ENCODE measurements at regions not wholly inside any gene's neighbourhood (a gene's known extent, or its start where the extent isn't known, plus 50 kb on each side); places are given as distances from the start of the nearest gene placed in this dataset.
"Not testable (repeated sequence)": the region's sequence is repeated elsewhere in the genome, so short reads cannot be mapped to it uniquely, and the experiment has no call there.

DNA sequence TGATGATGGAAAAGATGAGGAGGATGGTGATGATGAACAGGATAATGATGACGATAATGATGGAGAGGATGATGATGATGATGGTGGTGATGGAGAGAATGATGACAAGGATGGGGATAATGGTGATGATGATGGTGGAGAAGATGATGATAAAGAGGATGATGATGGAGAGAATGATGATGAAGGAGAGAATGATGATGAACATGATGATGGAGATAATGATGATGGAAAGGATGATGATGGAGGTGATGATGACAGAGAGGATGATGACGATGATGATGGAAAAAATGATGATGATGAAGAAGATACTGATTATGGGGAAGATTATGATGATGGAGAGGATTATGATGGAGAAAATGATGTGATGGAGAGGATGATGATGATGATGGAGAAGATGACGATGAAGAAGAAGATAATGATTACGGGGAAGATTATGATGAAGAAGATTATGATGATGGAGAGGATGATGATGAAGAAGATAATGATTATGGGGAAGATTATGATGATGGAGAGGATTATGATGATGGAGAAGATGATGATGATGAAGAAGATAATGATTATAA, 204.1 kb downstream of the MATN1 start:
- Histone ChIP-seq H3K27ac (no peak overlapping the region), H3K36me3 (replicated peaks) (no peaks in the 10 kb centered on the region), H3K27me3 (replicated peaks) (no peaks in the 10 kb centered on the region), H3K4me3 (ENCODE audit: low read depth, low read length) (no peak overlapping the region)
- in situ Hi-C loops (cut with HindIII; ENCODE audit: low pct_ligation_motif_present, low sequenced_read_pairs): no loop called here
- DNase-seq: no peak
- TF ChIP-seq, protein P1, sequence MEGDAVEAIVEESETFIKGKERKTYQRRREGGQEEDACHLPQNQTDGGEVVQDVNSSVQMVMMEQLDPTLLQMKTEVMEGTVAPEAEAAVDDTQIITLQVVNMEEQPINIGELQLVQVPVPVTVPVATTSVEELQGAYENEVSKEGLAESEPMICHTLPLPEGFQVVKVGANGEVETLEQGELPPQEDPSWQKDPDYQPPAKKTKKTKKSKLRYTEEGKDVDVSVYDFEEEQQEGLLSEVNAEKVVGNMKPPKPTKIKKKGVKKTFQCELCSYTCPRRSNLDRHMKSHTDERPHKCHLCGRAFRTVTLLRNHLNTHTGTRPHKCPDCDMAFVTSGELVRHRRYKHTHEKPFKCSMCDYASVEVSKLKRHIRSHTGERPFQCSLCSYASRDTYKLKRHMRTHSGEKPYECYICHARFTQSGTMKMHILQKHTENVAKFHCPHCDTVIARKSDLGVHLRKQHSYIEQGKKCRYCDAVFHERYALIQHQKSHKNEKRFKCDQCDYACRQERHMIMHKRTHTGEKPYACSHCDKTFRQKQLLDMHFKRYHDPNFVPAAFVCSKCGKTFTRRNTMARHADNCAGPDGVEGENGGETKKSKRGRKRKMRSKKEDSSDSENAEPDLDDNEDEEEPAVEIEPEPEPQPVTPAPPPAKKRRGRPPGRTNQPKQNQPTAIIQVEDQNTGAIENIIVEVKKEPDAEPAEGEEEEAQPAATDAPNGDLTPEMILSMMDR (IDR thresholded peaks at IDR 0.05; ENCODE audit: low read depth, low read length, missing control alignments): no peak

DNA sequence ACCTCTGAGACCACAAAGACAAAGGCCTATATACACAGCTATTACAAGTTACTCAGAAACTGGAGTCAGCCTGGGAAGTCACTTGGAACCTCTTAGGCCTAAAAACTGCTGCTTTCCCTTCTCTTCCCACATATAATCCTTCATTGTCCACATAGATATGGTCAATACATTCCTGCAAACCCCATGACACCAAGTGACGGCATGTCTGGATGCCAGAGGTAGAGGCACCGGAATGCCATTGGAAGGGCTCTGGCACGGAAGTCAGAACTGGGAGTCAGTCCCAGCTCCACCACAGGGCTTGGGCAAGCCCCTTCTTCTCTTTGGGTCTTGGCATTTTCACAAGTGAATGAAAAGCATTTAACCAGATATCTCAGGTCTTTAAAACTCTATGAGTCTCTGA, 204.7 kb downstream of the MATN1 start:
- Histone ChIP-seq H3K36me3 (replicated peaks) (no peaks in the 10 kb centered on the region), H3K4me3 (ENCODE audit: low read depth, low read length) (no peak overlapping the region), H3K27me3 (replicated peaks) (no peaks in the 10 kb centered on the region), H3K27ac (no peak overlapping the region)
- TF ChIP-seq, protein P1 (IDR thresholded peaks at IDR 0.05; ENCODE audit: low read depth, low read length, missing control alignments): no peak
- DNase-seq: no peak
- in situ Hi-C loops (cut with HindIII; ENCODE audit: low pct_ligation_motif_present, low sequenced_read_pairs): no loop called here

DNA sequence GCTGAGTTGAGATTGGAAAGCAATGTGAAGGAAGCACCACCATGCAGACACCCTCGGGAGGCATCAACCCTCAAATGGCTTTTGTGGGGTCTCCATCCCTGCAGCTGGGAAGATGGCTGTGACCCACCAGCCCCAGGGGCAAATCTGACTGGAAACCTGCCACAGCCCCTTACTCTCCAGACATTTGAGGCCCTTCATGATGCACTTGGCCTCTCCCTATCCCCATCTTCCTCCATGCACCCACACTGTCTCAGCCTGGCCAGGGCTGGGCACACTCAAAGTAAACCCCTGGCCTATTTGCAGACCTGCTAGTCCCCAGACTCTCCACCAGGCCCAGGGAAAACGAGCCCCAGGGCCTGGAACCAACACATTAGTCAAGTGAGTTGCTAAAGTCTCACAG, 205.2 kb downstream of the MATN1 start:
- Histone ChIP-seq H3K36me3 (replicated peaks) (no peaks in the 10 kb centered on the region), H3K27me3 (replicated peaks) (no peaks in the 10 kb centered on the region), H3K27ac (no peak overlapping the region), H3K4me3 (ENCODE audit: low read depth, low read length) (no peak overlapping the region)
- TF ChIP-seq, protein P1 (IDR thresholded peaks at IDR 0.05; ENCODE audit: low read depth, low read length, missing control alignments): no peak
- DNase-seq: no peak
- in situ Hi-C loops (cut with HindIII; ENCODE audit: low pct_ligation_motif_present, low sequenced_read_pairs): no loop called here

DNA sequence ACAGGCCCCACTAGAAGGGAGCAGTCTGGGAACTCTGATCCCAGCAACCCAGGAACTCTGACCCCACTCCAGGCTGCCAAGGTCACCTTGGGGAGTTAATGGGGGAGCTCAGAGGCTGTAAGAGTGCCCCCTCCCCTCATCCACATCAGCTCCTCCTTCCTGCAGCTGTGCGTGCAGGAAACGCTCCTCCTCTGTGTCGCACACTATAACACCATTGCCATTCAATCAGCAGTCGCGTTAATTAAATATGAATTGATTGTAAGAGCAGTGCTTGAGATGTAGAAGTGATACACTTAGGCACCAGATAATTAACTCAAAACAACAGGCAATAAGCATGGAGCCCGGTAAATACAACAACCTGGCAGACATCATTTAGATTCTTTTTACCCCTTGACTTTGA, 205.7 kb downstream of the MATN1 start:
- H3K36me3 ChIP-seq (replicated peaks); H3K27me3 ChIP-seq (replicated peaks); H3K27ac ChIP-seq; H3K4me3 ChIP-seq (ENCODE audit: low read depth, low read length); in situ Hi-C loops (cut with HindIII; ENCODE audit: low pct_ligation_motif_present, low sequenced_read_pairs); DNase-seq: not testable (repeated sequence)

DNA sequence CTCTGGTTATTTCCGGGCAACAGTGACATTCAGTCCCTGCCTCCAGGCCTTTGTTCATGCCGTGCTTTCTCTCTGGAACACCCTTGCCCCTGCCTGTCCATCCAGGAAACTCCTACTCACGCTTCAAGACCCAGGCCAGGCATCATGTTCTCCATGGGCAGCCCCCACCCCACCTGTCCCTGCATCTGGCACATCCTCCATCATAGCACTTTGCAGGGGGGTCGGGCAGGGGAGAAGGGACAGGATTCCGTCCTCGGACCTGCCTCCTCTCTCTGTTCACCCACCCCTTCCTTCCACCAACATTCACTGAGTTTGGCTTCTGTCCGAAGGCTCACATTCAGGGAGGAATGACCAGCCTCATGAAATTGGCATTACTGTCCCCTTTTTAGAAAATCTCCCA, 206.1 kb downstream of the MATN1 start:
- H3K36me3 ChIP-seq (replicated peaks); DNase-seq; H3K27ac ChIP-seq; H3K4me3 ChIP-seq (ENCODE audit: low read depth, low read length); in situ Hi-C loops (cut with HindIII; ENCODE audit: low pct_ligation_motif_present, low sequenced_read_pairs); H3K27me3 ChIP-seq (replicated peaks): not testable (repeated sequence)

DNA sequence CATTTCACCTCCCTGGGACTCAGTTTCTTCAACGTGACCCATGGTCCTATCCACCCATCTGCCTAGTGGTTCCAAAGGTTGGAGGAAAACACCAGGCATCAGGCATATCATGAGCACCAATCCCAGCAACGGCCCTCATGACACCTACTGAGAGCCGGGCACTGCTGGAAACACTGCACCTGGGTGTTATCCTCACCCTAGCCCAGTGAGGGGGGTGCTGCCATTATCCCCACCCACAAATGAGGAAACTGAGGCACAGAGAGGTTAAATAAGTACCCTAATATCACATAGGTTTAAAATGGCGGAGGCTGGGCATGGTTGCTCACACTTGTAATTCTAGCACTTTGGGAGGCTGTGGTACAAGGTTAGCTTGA, 206.9 kb downstream of the MATN1 start:
- H3K4me3 ChIP-seq (ENCODE audit: low read depth, low read length): no peak overlapping the region
- TF ChIP-seq, protein P1 (IDR thresholded peaks at IDR 0.05; ENCODE audit: low read depth, low read length, missing control alignments): no peak
- H3K36me3 ChIP-seq (replicated peaks): no peaks in the 10 kb centered on the region
- no peak for DNase-seq
- H3K27me3 ChIP-seq (replicated peaks): no peaks in the 10 kb centered on the region
- in situ Hi-C loops (cut with HindIII; ENCODE audit: low pct_ligation_motif_present, low sequenced_read_pairs): no loop called here
- no peak overlapping the region for H3K27ac ChIP-seq

DNA sequence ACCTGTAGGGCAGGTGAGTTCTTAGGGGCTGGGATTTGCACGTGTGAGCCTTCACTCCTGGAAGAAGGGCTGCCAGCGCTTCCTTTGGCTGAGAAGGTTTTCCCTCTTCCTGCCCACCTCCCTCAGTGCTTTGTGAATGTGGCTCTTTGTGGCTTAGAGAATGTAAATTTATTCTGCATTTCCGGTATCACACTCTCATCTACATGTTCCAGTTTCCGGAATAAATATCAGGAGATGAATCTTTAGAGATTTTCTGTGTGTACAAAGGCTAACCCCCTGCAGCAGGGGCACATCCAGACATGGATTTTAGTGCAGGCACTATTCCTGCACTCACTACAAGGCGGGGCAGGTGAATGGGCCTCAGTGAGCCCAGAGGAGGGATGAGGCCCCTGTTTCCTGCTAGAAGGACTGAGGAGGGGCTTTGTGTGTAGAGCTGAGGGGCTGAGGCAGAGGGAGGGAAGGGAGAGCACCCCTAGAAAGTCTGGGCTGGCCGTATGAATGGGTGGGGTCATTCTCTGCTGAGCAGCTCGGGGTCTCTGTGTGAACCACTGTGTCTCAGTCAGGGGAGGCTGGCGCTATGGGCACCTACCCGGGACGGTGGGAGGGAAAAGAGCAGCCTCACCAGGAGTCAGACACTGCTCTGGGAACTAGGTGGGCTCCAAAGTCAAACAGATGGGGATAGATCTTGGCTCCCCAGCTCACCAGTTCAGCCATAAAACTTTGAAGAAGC, 207.5 kb downstream of the MATN1 start:
- in situ Hi-C loops (cut with HindIII; ENCODE audit: low pct_ligation_motif_present, low sequenced_read_pairs): no loop called here
- H3K27me3 ChIP-seq (replicated peaks): no peaks in the 10 kb centered on the region
- no peak overlapping the region for H3K4me3 ChIP-seq (ENCODE audit: low read depth, low read length)
- H3K36me3 ChIP-seq (replicated peaks): no peaks in the 10 kb centered on the region
- TF ChIP-seq, protein P1 (IDR thresholded peaks at IDR 0.05; ENCODE audit: low read depth, low read length, missing control alignments): no peak
- no peak overlapping the region for H3K27ac ChIP-seq
- DNase-seq: no peak
